ENCODE measurements at regions not wholly inside any gene's neighbourhood (a gene's known extent, or its start where the extent isn't known, plus 50 kb on each side); places are given as distances from the start of the nearest gene placed in this dataset.
"Not testable (repeated sequence)": the region's sequence is repeated elsewhere in the genome, so short reads cannot be mapped to it uniquely, and the experiment has no call there.

GRCh38 chr18:44569391-44570055 lies 111.2 kb upstream of the SETBP1 start:
- ATAC-seq: no peak

GRCh38 chr18:44579028-44579702 lies 101.5 kb upstream of the SETBP1 start:
- no peak for ATAC-seq

- ATAC-seq: no peak
These were observed 100.9 kb upstream of the SETBP1 start for GRCh38 chr18:44579745-44580144.

GRCh38 chr18:44580159-44580558 lies 100.5 kb upstream of the SETBP1 start:
- no peak for ATAC-seq

- not testable (repeated sequence) for ATAC-seq
These were observed 99.9 kb upstream of the SETBP1 start for GRCh38 chr18:44580782-44581181.

GRCh38 chr18:44582456-44582855 lies 98.2 kb upstream of the SETBP1 start:
- no peak for ATAC-seq

GRCh38 chr18:44584900-44585299 lies 95.8 kb upstream of the SETBP1 start:
- ATAC-seq: no peak

- no peak for ATAC-seq
These were observed 93.7 kb upstream of the SETBP1 start for GRCh38 chr18:44586782-44587524.

- ATAC-seq: no peak
These were observed 92.2 kb upstream of the SETBP1 start for GRCh38 chr18:44588508-44588907.

GRCh38 chr18:44589693-44590355 lies 90.9 kb upstream of the SETBP1 start:
- no peak for ATAC-seq

- no peak for ATAC-seq
These were observed 89.6 kb upstream of the SETBP1 start for GRCh38 chr18:44590956-44591670.

GRCh38 chr18:44592639-44593038 lies 88.0 kb upstream of the SETBP1 start:
- ATAC-seq: no peak

- ATAC-seq: no peak
These were observed 85.8 kb upstream of the SETBP1 start for GRCh38 chr18:44594799-44595467.

GRCh38 chr18:44597797-44598196 lies 82.9 kb upstream of the SETBP1 start:
- no peak for ATAC-seq

GRCh38 chr18:44598514-44598913 lies 82.2 kb upstream of the SETBP1 start:
- ATAC-seq: no peak

- ATAC-seq: no peak
These were observed 81.3 kb upstream of the SETBP1 start for GRCh38 chr18:44599412-44599811.

GRCh38 chr18:44601447-44601846 lies 79.2 kb upstream of the SETBP1 start:
- no peak for ATAC-seq

GRCh38 chr18:44602380-44602779 lies 78.3 kb upstream of the SETBP1 start:
- no peak for ATAC-seq

GRCh38 chr18:44602845-44603244 lies 77.8 kb upstream of the SETBP1 start:
- no peak for ATAC-seq

GRCh38 chr18:44609181-44609941 lies 71.3 kb upstream of the SETBP1 start:
- no peak for ATAC-seq

GRCh38 chr18:44620812-44621211 lies 59.9 kb upstream of the SETBP1 start:
- no peak for ATAC-seq
